Effector memory CD4-positive, alpha-beta T cell (primary cell): ENCODE measurements at regions not wholly inside any gene's neighbourhood (a gene's known extent, or its start where the extent isn't known, plus 50 kb on each side); places are given as distances from the start of the nearest gene placed in this dataset.

Source experiments
- DNase-seq, 3 donors: peaks; one replicate each; pipeline ENCODE4 v3.0.0-alpha.2; 2020
- H3K27ac ChIP-seq: 2 replicates; pipeline ENCODE4 v1.7.0; 2013; ENCODE audit warnings: mild to moderate bottlenecking, low read length, moderate library complexity; ENCODE audit not compliant: insufficient read depth, poor library complexity, severe bottlenecking
- H3K27me3 ChIP-seq: replicated peaks from 2 replicates; pipeline ENCODE4 v1.7.0; 2013; ENCODE audit warnings: mild to moderate bottlenecking, low read length; ENCODE audit not compliant: insufficient read depth, control insufficient read depth, poor library complexity, severe bottlenecking
- H3K36me3 ChIP-seq: 2 replicates; pipeline ENCODE4 v1.7.0; 2013; ENCODE audit warnings: mild to moderate bottlenecking, low read length, moderate library complexity; ENCODE audit not compliant: control insufficient read depth, insufficient read depth
- H3K4me1 ChIP-seq: 2 replicates; pipeline ENCODE4 v1.7.0; 2013; ENCODE audit warnings: low read length, mild to moderate bottlenecking; ENCODE audit not compliant: control insufficient read depth, insufficient read depth, poor library complexity, severe bottlenecking
- H3K4me3 ChIP-seq: 2 replicates; pipeline ENCODE4 v1.7.0; 2013; ENCODE audit warnings: low read length, low read depth, mild to moderate bottlenecking; ENCODE audit not compliant: insufficient read depth, poor library complexity, severe bottlenecking
- H3K9me3 ChIP-seq: 2 replicates; pipeline ENCODE4 v1.7.0; 2013; ENCODE audit warnings: mild to moderate bottlenecking, low read length, moderate library complexity; ENCODE audit not compliant: control insufficient read depth

GRCh38 chrX:148380107-148380506 lies 120.3 kb upstream of the AFF2 start:
- Histone ChIP-seq H3K36me3 (no peaks in the 10 kb centered on the region), H3K27ac (peak overlapping the region; percentile 60), H3K4me3 (no peak overlapping the region), H3K27me3 (no peaks in the 10 kb centered on the region), H3K4me1 (no peaks in the 10 kb centered on the region), H3K9me3 (no peaks in the 10 kb centered on the region)
- DNase-seq, result no peak

- H3K4me1 ChIP-seq, result no peaks in the 10 kb centered on the region
- H3K27ac ChIP-seq, result peak overlapping the region; percentile 60
- peak overlapping the region; percentile 30 for H3K4me3 ChIP-seq
- H3K9me3 ChIP-seq, result no peaks in the 10 kb centered on the region
- H3K36me3 ChIP-seq, result no peaks in the 10 kb centered on the region
- H3K27me3 ChIP-seq, result no peaks in the 10 kb centered on the region
- DNase-seq, result peak in 2 of 3 donors; percentile 12
Observed at GRCh38 chrX:148380650-148381561, 119.5 kb upstream of the AFF2 start.

DNA sequence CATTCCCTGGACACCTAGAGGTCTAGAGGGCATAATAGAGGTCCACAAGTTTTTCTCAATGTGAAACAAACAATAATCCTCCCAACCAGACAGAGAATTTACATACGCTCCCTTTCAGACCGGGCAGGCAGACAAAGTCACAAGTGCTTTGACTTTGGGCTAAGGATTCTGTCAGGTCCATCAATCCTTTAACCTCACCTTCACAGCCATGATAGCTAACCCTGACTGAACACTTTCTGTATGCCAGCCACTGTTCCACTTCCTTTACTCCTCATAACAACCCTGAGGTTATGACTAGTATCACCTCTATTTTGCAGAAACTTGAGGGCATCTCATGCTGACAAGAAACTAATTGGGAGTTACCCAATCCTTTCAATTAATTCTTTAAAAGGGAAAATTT lies 118.8 kb upstream of the AFF2 start:
- DNase-seq, result no peak
- peak overlapping the region; percentile 60 for H3K27ac ChIP-seq
- H3K4me3 ChIP-seq, result peak overlapping the region; percentile 30
- H3K36me3 ChIP-seq, result no peaks in the 10 kb centered on the region
- H3K4me1 ChIP-seq, result no peaks in the 10 kb centered on the region
- H3K27me3 ChIP-seq, result no peaks in the 10 kb centered on the region
- H3K9me3 ChIP-seq, result no peaks in the 10 kb centered on the region

GRCh38 chrX:148382983-148383382 lies 117.4 kb upstream of the AFF2 start:
- H3K27ac ChIP-seq, result no peak overlapping the region
- no peaks in the 10 kb centered on the region for H3K4me1 ChIP-seq
- no peak for DNase-seq
- no peak overlapping the region for H3K4me3 ChIP-seq
- no peaks in the 10 kb centered on the region for H3K9me3 ChIP-seq
- H3K27me3 ChIP-seq, result no peaks in the 10 kb centered on the region
- no peaks in the 10 kb centered on the region for H3K36me3 ChIP-seq

DNA sequence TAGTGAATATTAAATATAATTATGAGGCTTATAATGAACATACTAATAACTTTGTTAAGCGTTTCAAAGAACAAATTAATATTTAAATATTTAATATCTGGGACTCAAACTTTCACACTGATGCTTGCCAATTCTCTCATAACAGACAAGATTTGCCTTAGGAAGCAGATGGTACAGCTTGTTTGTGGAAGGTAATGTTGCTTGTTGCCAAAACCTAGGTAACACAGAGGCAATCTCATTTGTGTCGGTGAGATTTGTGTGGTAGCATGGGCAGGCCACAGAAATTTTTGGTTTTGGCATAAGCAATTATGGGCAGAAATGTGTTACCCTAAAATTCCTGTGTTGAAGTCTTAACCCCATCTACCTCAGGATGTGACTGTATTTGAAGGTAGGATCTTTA lies 114.9 kb upstream of the AFF2 start:
- H3K27me3 ChIP-seq, result no peaks in the 10 kb centered on the region
- H3K4me3 ChIP-seq, result no peak overlapping the region
- H3K4me1 ChIP-seq, result no peaks in the 10 kb centered on the region
- H3K27ac ChIP-seq, result no peak overlapping the region
- DNase-seq, result no peak
- no peaks in the 10 kb centered on the region for H3K9me3 ChIP-seq
- H3K36me3 ChIP-seq, result no peaks in the 10 kb centered on the region

DNA sequence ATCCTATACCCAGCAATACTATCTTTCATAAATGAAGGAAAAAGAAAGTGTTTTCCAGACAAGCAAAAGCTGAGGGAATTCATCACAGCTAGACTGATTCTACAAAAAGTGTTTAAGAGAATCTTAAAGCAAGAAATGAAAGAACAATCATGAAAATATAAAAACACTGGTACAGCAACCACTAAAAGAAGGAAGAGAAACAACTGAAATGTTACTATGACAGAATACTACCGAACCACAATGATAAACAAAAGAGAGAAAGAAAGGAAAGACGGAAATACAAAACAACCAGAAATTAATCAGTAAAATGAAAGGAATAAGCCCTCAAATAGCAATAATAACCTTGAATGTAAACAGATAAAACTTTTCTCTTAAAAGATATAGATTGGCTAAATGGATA lies 110.8 kb upstream of the AFF2 start:
- no peak for DNase-seq
- no peaks in the 10 kb centered on the region for H3K27me3 ChIP-seq
- H3K4me3 ChIP-seq, result no peak overlapping the region
- no peaks in the 10 kb centered on the region for H3K36me3 ChIP-seq
- H3K4me1 ChIP-seq, result no peaks in the 10 kb centered on the region
- H3K9me3 ChIP-seq, result no peaks in the 10 kb centered on the region
- no peak overlapping the region for H3K27ac ChIP-seq

GRCh38 chrX:148412006-148412405 lies 88.4 kb upstream of the AFF2 start:
- no peak overlapping the region for H3K27ac ChIP-seq
- no peak overlapping the region for H3K4me3 ChIP-seq
- no peaks in the 10 kb centered on the region for H3K36me3 ChIP-seq
- no peaks in the 10 kb centered on the region for H3K9me3 ChIP-seq
- no peaks in the 10 kb centered on the region for H3K4me1 ChIP-seq
- no peaks in the 10 kb centered on the region for H3K27me3 ChIP-seq
- DNase-seq, result no peak

DNA sequence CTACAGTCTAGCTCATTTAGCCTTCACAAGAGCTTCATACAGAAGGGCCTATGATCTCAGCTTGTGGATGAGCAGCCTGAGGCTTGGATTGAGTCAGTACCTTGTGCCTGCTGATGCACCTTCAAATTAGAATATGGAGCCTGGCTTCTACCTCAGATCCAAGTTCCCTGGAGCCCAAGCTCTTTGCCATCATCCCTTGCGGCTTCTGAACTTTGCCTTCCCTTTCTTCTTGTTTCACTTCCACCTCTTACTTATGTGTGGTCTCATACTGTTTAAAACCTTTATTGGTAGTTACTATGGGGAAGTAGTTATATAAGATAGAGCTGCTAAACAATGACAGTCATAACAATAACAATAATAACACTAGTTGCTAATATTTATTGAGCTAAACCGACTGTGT lies 84.3 kb upstream of the AFF2 start:
- no peak for DNase-seq
- H3K4me3 ChIP-seq, result no peak overlapping the region

DNA sequence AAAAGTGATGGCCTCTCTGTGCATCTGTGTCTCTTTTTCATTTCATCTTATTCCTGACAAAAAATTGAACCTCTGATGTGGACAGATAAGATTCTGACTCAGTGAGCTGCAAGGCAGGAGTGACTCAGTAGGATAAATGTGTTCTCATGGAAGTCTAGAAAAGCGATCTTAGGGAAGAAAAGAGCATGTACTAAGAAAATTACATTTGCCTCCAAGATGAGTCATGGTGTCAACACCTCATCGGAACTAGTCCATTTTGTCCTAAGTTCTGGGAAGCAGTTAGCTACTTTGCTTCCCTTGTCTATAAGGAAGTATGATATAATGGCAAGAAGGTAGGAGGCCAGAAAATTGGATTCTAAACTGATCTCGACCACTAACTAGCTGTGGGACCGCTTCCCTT lies 83.5 kb upstream of the AFF2 start:
- H3K9me3 ChIP-seq, result no peaks in the 10 kb centered on the region
- no peaks in the 10 kb centered on the region for H3K4me1 ChIP-seq
- no peak overlapping the region for H3K27ac ChIP-seq
- DNase-seq, result no peak
- H3K36me3 ChIP-seq, result no peaks in the 10 kb centered on the region
- H3K27me3 ChIP-seq, result no peaks in the 10 kb centered on the region
- H3K4me3 ChIP-seq, result no peak overlapping the region

More for the DNA sequence above, 84.3 kb upstream of the AFF2 start:
- Histone ChIP-seq H3K4me1 (no peaks in the 10 kb centered on the region), H3K27ac (no peak overlapping the region), H3K36me3 (no peaks in the 10 kb centered on the region), H3K9me3 (no peaks in the 10 kb centered on the region), H3K27me3 (no peaks in the 10 kb centered on the region)

- Histone ChIP-seq H3K27me3 (no peaks in the 10 kb centered on the region), H3K27ac (no peak overlapping the region), H3K36me3 (no peaks in the 10 kb centered on the region), H3K4me3 (no peak overlapping the region), H3K9me3 (no peaks in the 10 kb centered on the region), H3K4me1 (no peaks in the 10 kb centered on the region)
- DNase-seq, result no peak
Observed at GRCh38 chrX:148417934-148418333, 82.5 kb upstream of the AFF2 start.
